ENCODE measurements at regions not wholly inside any gene's neighbourhood (a gene's known extent, or its start where the extent isn't known, plus 50 kb on each side); places are given as distances from the start of the nearest gene placed in this dataset.

DNA sequence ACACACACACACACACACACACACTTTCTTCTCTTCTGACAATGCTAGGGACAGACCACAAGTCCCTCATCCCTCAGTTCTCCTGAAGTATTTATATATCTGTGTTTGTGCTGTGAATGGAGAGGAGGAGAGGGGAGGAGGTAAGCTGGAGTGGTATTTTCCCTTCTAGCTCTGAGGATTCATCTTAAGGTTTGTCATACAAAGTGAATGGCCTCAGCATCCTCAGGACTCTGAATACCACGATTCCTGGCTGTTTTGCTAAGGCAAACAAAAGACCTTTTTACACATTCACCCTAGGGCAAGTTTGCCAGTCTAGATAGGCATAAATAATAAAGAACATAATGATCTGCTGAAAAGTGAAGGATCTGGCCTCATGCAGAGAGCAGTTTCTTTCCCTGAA is 65.7 kb upstream of the CHMP2B start:
- TF ChIP-seq YY1 (IDR thresholded peaks at IDR 0.05; ENCODE audit: insufficient read depth, insufficient read length) (no peak), SUZ12 (IDR thresholded peaks at IDR 0.05; ENCODE audit: extremely low read depth, insufficient read depth, insufficient read length) (no peak), ZNF274 (IDR thresholded peaks at IDR 0.05; ENCODE audit: low read depth, low read length) (no peak)

Measured in NT2/D1 (cell line).